Spinal cord (tissue), 9 donors: ENCODE measurements at regions not wholly inside any gene's neighbourhood (a gene's known extent, or its start where the extent isn't known, plus 50 kb on each side); places are given as distances from the start of the nearest gene placed in this dataset.
"Not testable (repeated sequence)": the region's sequence is repeated elsewhere in the genome, so short reads cannot be mapped to it uniquely, and the experiment has no call there.

ENCODE experiments used
- DNase-seq, 6 donors: peaks; one replicate each; pipeline versions ENCODE4 v3.0.0 to v3.0.0-alpha.2; 2013 to 2015; ENCODE audit warnings: low spot score in 6 of 6, low read depth in 4 of 6
- H3K27ac ChIP-seq: one replicate; pipeline ENCODE4 v1.5.1; 2013; ENCODE audit warnings: low read depth, low read length, control low read depth
- H3K27me3 ChIP-seq: one replicate; pipeline ENCODE4 v1.6.1; 2013; ENCODE audit warnings: low read length; ENCODE audit not compliant: control insufficient read depth, insufficient read depth
- H3K36me3 ChIP-seq: one replicate; pipeline ENCODE4 v1.6.1; 2013; ENCODE audit warnings: low read length; ENCODE audit not compliant: control insufficient read depth, insufficient read depth
- H3K4me1 ChIP-seq: one replicate; pipeline ENCODE4 v1.6.1; 2013; ENCODE audit warnings: low read length; ENCODE audit not compliant: control insufficient read depth, insufficient read depth
- H3K4me3 ChIP-seq: one replicate; pipeline ENCODE4 v1.5.1; 2013; ENCODE audit warnings: low read depth, low read length, control low read depth
- H3K9me3 ChIP-seq: one replicate; pipeline ENCODE4 v1.6.1; 2013; ENCODE audit warnings: low read length; ENCODE audit not compliant: control insufficient read depth, insufficient read depth
- WGBS: methylation state at CpG from one replicate; pipeline ENCODE4 v1.1.5; 2013; ENCODE audit warnings: missing lambda C conversion rate; ENCODE audit not compliant: insufficient coverage; 5-methylcytosine and 5-hydroxymethylcytosine counted together
- donor health status: healthy.

DNA sequence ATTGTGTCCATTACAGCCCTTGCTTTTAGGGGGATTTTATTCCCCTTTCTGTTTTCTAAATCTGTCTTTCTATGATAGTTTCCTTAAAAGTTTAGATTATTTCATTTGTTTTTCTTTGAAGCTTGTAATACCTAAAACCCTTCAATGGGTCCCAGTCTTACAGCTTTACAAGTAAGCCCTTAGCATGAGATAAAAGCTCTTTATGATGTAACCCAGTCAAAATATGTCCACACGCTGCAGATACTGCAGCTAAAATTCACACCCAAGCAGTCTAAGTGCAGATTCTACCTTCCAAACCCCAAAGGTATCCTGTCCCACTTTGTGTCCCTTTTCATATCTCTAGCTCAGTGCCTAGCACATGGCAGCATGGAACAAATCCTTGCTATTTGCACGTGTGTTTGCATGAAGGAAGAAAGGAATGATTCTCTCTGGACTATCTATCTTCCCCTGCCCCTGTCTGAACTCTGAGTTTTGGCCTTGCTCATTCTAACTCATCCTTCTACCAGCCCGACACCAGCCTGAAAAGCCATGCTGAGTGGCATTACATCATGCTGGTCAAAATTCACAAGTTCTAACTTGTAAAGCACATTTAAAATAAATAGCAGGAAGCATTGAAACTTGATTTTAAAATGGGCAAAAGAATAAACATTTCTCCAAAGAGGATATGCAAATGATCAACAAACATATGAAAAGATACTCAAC is 623.2 kb downstream of the IRS1 start:
- DNase-seq: no peak
- Histone ChIP-seq H3K27me3 (no peaks in the 10 kb centered on the region), H3K4me3 (no peak overlapping the region), H3K36me3 (no peaks in the 10 kb centered on the region), H3K9me3 (no peaks in the 10 kb centered on the region), H3K27ac (no peak overlapping the region), H3K4me1 (no peaks in the 10 kb centered on the region)
- WGBS: 86% methylated on average over 3 of the region's 3 CpGs

DNA sequence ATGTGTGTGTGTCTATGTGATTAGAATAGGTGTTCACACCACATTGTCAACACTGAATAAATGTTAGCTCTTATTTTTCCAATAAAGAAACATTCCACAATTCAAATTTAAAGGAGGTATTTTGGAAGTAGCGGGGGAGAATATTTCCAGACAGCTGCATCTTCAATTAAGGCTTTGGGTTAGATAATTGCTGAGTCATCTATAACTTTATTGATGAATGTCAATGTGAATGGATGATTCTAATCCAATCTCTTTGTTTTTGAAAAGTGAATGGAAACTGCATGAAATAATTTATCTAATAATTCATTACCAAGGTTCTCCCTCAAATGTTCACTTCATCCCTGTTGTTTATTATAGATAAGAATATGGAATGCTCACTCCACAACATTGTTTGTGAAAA is 625.2 kb downstream of the IRS1 start:
- H3K4me3 ChIP-seq: no peak overlapping the region
- no peak for DNase-seq
- no peaks in the 10 kb centered on the region for H3K36me3 ChIP-seq
- no CpG with 5 or more reads among the region's 1 CpG for WGBS
- no peaks in the 10 kb centered on the region for H3K4me1 ChIP-seq
- H3K9me3 ChIP-seq: no peaks in the 10 kb centered on the region
- H3K27ac ChIP-seq: no peak overlapping the region
- H3K27me3 ChIP-seq: no peaks in the 10 kb centered on the region

DNA sequence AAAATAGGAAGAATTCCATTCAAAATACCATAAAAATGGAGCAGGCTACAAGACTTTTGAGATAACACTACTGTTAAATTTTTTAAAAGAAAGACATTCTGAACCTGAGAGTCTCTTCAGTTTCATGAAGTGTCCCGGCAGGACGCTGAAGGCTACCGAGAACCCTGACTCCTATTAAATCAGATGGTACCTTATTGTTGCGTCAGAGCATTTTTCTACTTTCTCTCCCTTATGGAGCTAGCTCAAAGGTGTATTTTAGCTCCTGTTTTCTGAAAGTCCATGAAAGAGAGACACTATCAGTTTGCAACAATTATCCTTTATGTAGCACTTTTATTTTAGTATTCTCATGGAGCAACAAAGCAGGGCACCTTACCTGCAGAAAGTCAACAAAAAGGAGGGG is 626.7 kb downstream of the IRS1 start:
- no peak overlapping the region for H3K27ac ChIP-seq
- no peaks in the 10 kb centered on the region for H3K27me3 ChIP-seq
- H3K4me1 ChIP-seq: no peaks in the 10 kb centered on the region
- no peaks in the 10 kb centered on the region for H3K36me3 ChIP-seq
- no peak for DNase-seq
- no peak overlapping the region for H3K4me3 ChIP-seq
- no CpG with 5 or more reads among the region's 4 CpGs for WGBS
- no peaks in the 10 kb centered on the region for H3K9me3 ChIP-seq

DNA sequence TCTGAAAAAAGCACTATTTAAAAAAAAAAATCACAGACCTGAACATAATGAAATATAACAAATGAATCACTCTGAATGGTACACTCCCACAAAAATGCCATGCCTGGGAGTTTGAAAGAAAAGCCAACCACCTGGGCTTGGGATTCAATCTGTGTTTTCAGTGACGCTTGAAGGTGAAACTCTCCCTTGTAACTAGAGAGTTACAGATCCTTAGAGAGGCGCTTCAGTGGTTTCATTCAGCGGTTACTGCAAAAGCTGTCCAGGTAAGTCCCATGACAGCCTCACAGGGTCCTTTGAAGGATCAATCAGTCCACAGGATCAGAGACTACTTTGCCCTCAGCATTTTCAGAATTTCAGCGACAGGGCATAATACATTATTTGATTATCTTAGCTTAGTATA is 627.3 kb downstream of the IRS1 start:
- Histone ChIP-seq H3K27ac (no peak overlapping the region), H3K27me3 (no peaks in the 10 kb centered on the region), H3K4me3 (no peak overlapping the region), H3K36me3 (no peaks in the 10 kb centered on the region), H3K9me3 (no peaks in the 10 kb centered on the region), H3K4me1 (no peaks in the 10 kb centered on the region)
- DNase-seq: no peak
- 97% methylated on average over 3 of the region's 4 CpGs for WGBS

DNA sequence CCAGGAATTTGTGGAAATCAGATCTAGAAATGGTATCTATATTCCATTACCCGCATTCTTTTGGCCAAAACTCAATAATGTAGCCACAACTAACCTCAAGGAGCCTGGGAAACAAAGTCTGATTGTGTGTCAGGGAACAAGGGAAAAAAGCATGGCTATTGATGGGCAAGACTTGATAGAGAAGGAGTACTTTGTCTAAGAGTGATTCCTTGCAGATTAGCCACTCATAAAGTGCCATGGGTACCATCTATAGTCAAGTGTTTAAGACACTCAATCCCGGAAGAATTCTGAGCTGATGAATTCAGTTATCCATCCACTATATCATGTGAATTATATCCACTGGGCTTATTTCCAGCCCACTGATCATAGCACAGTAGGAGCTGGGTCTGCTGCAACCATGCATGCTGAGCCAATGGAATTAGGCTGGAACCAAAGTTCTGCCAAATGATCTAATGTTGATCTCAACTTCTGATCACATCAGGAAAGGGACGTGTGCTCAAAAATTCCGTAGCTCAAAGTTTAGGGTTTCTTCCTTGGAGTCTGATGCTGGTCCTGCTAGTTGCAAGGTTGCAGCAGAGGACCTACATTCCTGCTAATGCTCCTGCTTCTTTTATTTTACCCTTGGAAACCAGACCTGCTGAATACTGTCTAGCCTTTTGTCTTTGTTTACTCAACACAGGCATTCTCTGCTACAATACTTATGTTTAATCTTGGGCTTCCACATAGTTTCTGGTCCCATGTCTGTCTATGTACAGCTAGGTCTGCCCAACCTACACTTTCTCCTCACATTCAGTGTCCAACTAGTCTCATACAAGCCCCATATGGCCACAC is 629.7 kb downstream of the IRS1 start:
- no peaks in the 10 kb centered on the region for H3K27me3 ChIP-seq
- no peak overlapping the region for H3K4me3 ChIP-seq
- H3K4me1 ChIP-seq: no peaks in the 10 kb centered on the region
- no peaks in the 10 kb centered on the region for H3K36me3 ChIP-seq
- WGBS: 75% methylated on average over 3 of the region's 4 CpGs
- H3K9me3 ChIP-seq: no peaks in the 10 kb centered on the region
- DNase-seq: no peak
- no peak overlapping the region for H3K27ac ChIP-seq

DNA sequence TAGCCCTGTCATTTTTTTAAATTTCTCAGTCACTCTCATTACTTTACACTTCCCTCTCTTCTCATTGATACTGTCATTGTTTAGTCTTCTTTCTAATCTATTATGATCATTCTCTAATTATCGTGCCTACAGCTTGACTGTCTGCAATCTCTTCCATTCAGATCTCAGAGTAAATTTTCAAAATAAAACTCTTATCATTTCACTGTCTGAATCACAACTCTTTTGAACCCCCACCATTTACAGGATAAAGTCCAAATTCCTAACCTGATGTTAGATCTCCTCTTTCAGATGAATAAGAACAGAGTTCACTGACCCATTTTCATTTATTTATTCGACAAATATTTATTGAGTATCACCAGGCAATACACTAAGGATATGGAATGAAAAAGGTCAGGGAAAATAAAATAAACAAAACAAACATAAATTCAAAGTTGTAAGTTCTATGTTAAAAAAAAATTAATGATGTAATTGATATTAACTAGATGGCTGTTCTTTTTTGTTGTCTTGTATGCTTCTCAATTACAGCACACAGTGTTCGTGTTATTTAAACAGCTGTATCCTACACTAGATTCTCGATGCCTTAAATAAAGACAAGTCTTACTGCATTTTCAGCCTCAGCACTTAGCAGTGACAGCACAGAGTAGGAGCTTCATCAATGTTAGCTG is 631.0 kb downstream of the IRS1 start:
- DNase-seq: no peak
- Histone ChIP-seq H3K36me3 (no peaks in the 10 kb centered on the region), H3K27ac (no peak overlapping the region), H3K4me3 (no peak overlapping the region), H3K4me1 (no peaks in the 10 kb centered on the region), H3K9me3 (no peaks in the 10 kb centered on the region), H3K27me3 (no peaks in the 10 kb centered on the region)
- 81% methylated on average over 3 of the region's 4 CpGs for WGBS

DNA sequence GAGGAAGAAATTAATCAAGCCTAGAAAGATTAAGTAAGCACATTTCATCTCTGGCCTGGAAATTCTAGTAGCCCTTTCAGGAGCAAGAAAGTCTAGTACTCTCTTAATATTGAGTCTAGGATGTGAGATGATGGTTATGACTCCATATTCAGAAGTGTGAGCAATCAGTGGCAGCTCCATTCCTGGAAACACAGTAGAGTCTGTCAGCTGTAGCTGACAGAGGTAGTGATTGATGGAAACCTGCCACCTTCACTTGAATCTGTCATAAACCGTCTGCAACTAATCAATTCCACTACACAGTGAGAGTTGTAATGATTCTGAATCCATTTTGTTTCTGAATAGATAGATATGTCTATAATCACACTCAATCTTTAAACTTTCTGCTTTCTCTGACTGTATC is 635.1 kb downstream of the IRS1 start:
- no CpG with 5 or more reads among the region's 1 CpG for WGBS
- Histone ChIP-seq H3K4me3 (no peak overlapping the region), H3K36me3 (no peaks in the 10 kb centered on the region), H3K27ac (no peak overlapping the region), H3K27me3 (no peaks in the 10 kb centered on the region), H3K9me3 (no peaks in the 10 kb centered on the region), H3K4me1 (no peaks in the 10 kb centered on the region)
- DNase-seq: no peak

DNA sequence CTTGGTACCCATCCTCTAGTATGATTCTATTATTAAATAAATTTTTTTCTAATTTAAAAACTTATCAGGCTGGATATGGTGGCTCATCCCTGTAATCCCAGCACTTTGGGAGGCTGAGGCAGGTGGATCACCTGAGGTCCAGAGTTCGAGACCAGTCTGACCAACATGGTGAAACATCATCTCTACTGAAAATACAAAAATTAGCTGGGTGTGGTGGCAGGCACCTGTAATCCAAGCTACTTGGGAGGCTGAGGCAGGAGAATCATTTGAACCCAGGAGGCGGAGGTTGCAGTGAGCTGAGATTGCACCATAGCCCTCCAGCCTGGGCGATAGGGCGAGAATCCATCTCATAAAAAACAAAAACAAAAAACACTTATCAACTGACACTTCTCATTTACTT is 639.0 kb downstream of the IRS1 start:
- H3K4me3 ChIP-seq, H3K4me1 ChIP-seq, H3K27ac ChIP-seq, H3K36me3 ChIP-seq, H3K9me3 ChIP-seq, H3K27me3 ChIP-seq, DNase-seq: not testable (repeated sequence)
- WGBS: no CpG with 5 or more reads among the region's 4 CpGs

DNA sequence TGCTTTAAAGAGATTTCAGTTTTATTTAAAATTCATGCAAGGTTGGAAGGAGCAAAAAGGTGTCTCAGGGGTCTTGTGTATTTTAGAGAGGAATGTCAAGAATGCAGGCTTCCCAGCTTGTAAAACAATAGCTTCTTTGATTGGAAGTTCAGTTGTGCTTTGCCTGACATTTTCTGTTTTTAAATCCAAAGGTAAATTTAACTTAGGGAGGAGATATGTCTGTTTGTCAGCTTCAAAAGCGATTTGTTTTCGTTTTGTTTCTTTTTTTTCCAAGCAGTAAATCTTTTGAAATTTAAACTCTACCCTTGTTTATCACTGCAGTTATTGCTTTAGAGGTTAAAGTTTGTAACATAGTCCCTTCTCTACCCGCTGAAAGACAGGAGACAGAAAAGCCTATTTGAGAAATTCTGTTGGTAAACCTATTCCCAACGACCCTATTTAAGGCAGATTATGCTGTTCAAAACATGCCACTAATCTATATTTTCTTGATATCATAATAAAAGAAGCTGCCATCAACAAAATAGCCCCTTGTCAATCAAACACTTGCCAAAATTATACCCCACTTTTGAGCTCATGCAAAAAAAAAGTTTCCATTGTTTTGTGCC is 639.6 kb downstream of the IRS1 start:
- no peaks in the 10 kb centered on the region for H3K9me3 ChIP-seq
- no peaks in the 10 kb centered on the region for H3K4me1 ChIP-seq
- H3K27me3 ChIP-seq: no peaks in the 10 kb centered on the region
- no CpG with 5 or more reads among the region's 4 CpGs for whole genome bisulfite sequencing
- no peak overlapping the region for H3K27ac ChIP-seq
- DNase-seq: no peak
- no peaks in the 10 kb centered on the region for H3K36me3 ChIP-seq
- no peak overlapping the region for H3K4me3 ChIP-seq
